GM12891 (cell line): ENCODE measurements at regions not wholly inside any gene's neighbourhood (a gene's known extent, or its start where the extent isn't known, plus 50 kb on each side); places are given as distances from the start of the nearest gene placed in this dataset.

Experiments
- POLR2A ChIP-seq: IDR thresholded peaks from 2 replicates; pipeline ENCODE4 v1.6.1; 2011; ENCODE audit warnings: low read depth, low read length, control low read depth
- POLR2AphosphoS5 ChIP-seq: IDR thresholded peaks from 2 replicates; pipeline ENCODE4 v1.6.1; 2011; ENCODE audit warnings: low read depth, low read length, control low read depth
- POU2F2 ChIP-seq: IDR thresholded peaks from 2 replicates; pipeline ENCODE4 v1.6.1; 2011; ENCODE audit warnings: low read depth, mild to moderate bottlenecking, control low read depth, low read length, moderate library complexity
- SPI1 ChIP-seq: IDR thresholded peaks from 2 replicates; pipeline ENCODE4 v1.6.1; 2011; ENCODE audit warnings: low read depth, low read length, control low read depth
- TAF1 ChIP-seq: IDR thresholded peaks from 2 replicates; pipeline ENCODE4 v1.6.1; 2011; ENCODE audit warnings: low read depth, low read length, control low read depth

DNA sequence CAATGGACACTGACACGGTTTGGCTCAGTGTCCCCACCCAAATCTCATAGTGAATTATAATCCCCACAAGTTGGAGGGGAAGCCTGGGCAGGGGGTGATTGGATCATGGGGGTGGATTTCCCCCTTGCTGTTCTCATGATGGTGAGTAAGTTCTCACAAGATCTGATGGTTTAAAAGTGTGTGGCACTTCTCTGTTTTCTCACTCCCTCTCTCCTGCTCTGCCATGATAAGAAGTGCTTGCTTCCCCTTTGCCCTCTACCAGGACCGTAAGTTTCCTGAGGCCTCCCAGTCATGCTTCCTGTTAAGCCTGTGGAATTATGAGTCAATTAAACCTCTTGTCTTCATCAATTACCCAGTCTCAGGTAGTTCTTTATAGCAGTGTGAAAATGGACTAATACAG lies 115.8 kb upstream of the KIF2A start:
- TF ChIP-seq POLR2A: no peak
- no peak for TF ChIP-seq TAF1
- TF ChIP-seq SPI1: no peak
- no peak for TF ChIP-seq POLR2AphosphoS5
- TF ChIP-seq POU2F2: no peak
